WI38 (cell line): ENCODE measurements at regions not wholly inside any gene's neighbourhood (a gene's known extent, or its start where the extent isn't known, plus 50 kb on each side); places are given as distances from the start of the nearest gene placed in this dataset.

ENCODE experiments used
- H3K4me3 ChIP-seq: 2 replicates; pipeline ENCODE4 v1.5.1; 2011; ENCODE audit warnings: low read depth, mild to moderate bottlenecking, control low read depth, low read length
- TF ChIP-seq, protein P1 (sequence below): IDR thresholded peaks from 2 replicates; pipeline ENCODE4 v1.5.1; 2012; ENCODE audit warnings: low read depth, mild to moderate bottlenecking, control low read depth, low read length

DNA sequence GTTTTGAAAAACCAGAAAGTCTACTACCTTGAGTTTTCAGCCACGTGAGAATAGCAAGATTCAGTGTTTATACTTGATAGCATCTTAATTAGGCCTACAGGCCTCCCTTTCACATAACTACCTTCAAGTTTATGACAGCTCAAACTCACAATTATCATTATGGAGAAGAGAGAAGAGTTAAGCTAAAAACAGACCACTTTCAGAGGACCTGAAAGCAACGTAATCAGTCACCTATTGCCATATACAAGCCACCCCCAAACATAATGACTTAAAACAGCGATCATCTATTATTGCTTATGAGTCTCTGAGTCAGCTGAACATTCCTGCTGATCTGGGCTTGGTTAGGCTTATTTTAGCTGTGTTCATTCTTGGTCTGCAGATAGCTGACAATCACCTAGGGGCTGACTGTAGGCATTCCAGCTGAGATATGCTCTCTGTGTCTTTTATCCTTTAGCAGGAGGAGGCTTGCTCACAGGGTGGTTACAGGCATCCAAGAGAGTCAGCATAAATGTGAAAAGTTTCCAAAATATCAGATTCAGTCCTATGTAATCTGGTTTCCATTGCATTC is 130.9 kb downstream of the COX7C start:
- no peak overlapping the region for H3K4me3 ChIP-seq
- TF ChIP-seq, protein P1, sequence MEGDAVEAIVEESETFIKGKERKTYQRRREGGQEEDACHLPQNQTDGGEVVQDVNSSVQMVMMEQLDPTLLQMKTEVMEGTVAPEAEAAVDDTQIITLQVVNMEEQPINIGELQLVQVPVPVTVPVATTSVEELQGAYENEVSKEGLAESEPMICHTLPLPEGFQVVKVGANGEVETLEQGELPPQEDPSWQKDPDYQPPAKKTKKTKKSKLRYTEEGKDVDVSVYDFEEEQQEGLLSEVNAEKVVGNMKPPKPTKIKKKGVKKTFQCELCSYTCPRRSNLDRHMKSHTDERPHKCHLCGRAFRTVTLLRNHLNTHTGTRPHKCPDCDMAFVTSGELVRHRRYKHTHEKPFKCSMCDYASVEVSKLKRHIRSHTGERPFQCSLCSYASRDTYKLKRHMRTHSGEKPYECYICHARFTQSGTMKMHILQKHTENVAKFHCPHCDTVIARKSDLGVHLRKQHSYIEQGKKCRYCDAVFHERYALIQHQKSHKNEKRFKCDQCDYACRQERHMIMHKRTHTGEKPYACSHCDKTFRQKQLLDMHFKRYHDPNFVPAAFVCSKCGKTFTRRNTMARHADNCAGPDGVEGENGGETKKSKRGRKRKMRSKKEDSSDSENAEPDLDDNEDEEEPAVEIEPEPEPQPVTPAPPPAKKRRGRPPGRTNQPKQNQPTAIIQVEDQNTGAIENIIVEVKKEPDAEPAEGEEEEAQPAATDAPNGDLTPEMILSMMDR, result no peak

DNA sequence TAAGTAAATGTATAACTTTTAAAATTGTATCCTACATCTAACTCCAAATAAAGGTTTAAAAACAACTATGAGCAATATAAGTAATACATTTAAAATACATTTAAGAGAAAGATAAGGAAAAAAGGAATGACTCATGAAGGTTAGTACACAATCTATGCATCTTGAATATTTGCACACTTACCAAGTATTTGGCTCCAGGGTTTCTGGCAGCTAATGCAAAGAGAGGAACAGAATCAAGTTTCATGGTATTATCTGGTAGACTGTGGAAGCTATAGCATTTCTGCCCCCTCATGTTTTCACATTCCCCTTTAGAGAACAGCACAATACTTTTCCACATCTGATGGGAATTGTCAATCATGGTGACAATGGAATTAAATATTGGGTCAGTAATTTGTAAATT is 132.1 kb downstream of the COX7C start:
- H3K4me3 ChIP-seq, result no peak overlapping the region
- TF ChIP-seq, protein P1, result no peak

DNA sequence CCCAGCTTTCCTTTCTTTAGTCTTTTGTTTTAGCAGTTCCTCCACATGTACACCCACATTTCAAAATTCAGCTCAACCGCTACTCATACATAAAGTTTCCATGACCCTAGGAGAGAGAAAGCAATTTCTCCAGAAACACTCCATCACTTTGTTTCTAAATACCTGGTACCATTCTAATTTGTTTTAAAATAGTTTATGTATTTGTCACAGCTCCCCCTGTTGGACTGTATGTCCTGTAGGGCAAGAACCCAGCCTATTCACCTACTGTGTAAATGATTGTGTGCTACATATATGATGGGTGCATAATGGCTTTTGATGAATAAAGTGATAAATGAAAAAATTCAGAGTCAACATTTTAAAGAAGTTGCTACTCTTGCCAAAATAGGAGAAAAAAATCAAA is 139.1 kb downstream of the COX7C start:
- H3K4me3 ChIP-seq, result no peak overlapping the region
- TF ChIP-seq, protein P1, result no peak

DNA sequence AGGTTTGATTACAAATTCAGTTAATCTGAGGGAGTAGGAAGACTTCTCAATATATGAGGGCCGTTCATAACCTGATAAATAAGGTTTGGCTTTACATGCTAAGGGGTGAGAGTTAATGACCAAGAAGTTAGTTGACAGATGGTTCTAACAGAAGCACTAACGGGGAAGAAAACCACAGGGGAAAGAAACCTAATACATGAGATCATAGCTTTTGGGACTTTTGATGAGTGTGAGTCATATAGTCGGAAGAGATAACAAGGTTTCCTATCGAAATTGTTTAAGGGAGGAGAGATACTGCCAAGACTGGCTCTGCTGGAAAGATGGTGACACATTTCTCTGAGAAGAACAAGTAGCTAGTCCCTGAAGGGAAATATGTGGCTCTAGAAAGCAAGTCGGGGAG is 140.1 kb downstream of the COX7C start:
- TF ChIP-seq, protein P1, result no peak
- H3K4me3 ChIP-seq, result no peak overlapping the region

GRCh38 chr5:86760661-86761060 is 142.9 kb downstream of the COX7C start:
- H3K4me3 ChIP-seq, result no peak overlapping the region
- TF ChIP-seq, protein P1, result no peak

DNA sequence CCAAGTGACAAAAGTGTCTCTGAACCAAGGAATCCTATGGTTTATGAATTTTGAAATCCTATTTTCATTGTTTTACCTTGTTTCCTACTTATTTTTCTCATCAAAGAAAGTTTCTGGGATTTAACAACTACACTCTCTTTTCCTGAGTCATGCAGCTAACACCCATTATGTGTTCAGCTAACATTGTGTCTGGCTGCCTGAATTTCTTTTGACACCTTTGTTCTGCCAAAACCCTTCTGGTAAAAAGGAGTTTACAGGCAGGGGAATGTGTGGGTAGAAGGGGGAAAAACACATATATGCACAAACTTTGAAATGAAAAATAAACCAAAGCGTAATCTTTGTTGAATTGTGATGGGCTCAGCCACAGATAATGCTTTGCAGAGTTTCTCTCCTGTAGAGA is 146.2 kb downstream of the COX7C start:
- TF ChIP-seq, protein P1, result no peak
- no peak overlapping the region for H3K4me3 ChIP-seq

GRCh38 chr5:86765778-86766502 is 148.2 kb downstream of the COX7C start:
- TF ChIP-seq, protein P1, result no peak
- no peak overlapping the region for H3K4me3 ChIP-seq
